Astrocyte of the spinal cord (primary cell): ENCODE measurements at regions not wholly inside any gene's neighbourhood (a gene's known extent, or its start where the extent isn't known, plus 50 kb on each side); places are given as distances from the start of the nearest gene placed in this dataset.
A peak's percentile ranks its signal among the peaks of the same experiment; 100 is the strongest.

Experiments used
- DNase-seq: peaks from one replicate; pipeline ENCODE4 v3.0.0; 2011; ENCODE audit warnings: low read depth, low spot score
- H3K4me3 ChIP-seq: 2 replicates; pipeline ENCODE4 v1.5.1; 2011; ENCODE audit warnings: low read depth, mild to moderate bottlenecking, low read length, moderate library complexity
- CTCF ChIP-seq: IDR thresholded peaks from 2 replicates; pipeline ENCODE4 v1.5.1; 2012; ENCODE audit warnings: low read depth, mild to moderate bottlenecking, low read length, inconsistent platforms
- in situ Hi-C: cut with HindIII; loops from 2 replicates; pipeline ENCODE4 v1.10.0; 2017; ENCODE audit warnings: low sequenced_read_pairs

DNA sequence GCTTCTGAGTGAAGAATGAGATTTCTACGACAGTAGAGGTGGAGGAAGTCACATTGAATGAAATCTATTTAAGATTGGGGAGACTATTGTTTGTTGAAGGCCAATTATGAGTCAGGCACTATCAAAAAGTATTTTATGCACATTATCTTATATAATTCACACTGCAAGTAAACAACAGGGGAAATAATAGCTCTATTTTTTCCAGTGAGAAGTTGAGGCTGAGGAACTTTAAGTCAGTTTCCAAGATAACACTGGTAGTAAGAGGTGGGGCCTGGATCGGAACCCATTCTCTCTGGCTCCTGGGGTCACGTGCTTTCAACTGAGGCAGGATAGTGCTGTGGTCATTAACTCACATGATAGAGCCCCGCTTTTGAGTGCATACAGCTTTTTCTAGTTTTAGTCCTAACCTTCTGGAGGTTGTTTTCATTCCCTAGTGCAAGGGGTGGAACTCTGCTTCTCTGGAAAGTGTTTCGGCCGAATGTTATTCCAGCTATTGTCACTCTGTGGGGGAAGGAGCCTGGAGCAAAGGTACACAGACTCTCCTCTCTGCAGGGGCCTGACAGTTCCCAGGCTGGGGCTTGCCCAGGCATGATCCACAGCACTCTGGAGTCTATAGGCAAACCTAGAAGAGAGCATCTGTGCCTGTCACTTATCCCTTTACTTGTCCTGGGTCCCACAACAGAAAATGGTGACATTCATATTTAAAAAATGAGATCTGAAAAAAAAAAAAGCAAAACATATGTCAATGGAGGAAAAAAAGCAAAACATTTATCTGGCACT is 352.4 kb upstream of the ACTBL2 start:
- in situ Hi-C loops = no loop called here
- DNase-seq = peak; percentile 82
- H3K4me3 ChIP-seq = no peak overlapping the region
- no peak for TF ChIP-seq CTCF

DNA sequence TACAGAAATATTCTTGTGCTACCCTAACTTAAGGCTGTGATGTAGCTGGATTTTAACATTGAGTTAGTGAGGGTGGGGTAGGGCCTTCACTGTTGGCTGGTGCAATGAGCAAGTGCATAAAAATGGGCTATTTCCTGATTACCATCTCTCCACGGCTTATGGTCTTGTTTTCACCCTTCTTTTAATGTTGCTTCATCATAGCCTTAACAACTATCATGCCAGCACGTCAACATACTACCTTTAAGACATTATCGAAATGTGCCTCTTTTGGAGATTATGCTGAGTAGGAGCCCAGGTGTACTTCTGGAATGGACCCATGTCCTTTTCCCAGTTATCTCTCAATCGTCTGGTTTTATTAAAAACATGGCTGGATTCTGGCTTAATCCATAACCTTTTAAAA is 350.9 kb upstream of the ACTBL2 start:
- no peak for DNase-seq
- TF ChIP-seq CTCF = no peak
- H3K4me3 ChIP-seq = no peak overlapping the region
- in situ Hi-C loops = no loop called here

- TF ChIP-seq CTCF = no peak
- peak; percentile 42 for DNase-seq
- H3K4me3 ChIP-seq = no peak overlapping the region
- in situ Hi-C loops = no loop called here
These were observed 350.3 kb upstream of the ACTBL2 start for GRCh38 chr5:57832875-57833274.

DNA sequence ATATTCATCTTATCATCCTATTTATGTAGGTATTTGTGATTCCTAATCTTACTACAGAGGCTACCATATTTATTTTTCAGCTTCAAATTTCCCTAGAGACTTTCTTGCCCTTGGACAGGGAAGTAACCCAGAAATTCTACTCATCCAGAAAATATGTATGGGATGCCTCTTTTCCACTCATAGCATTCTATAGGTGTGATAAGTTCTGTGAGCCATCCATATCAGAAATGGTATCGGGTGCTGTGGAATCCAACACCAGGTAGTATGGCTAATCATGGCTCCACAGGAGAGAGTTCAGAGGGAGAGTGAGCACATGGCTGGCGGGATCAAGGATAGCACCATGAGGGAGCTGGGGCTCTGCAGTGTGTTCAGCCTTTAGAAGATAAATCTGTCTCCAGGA is 349.3 kb upstream of the ACTBL2 start:
- DNase-seq = no peak
- H3K4me3 ChIP-seq = no peak overlapping the region
- no peak for TF ChIP-seq CTCF
- in situ Hi-C loops = no loop called here

DNA sequence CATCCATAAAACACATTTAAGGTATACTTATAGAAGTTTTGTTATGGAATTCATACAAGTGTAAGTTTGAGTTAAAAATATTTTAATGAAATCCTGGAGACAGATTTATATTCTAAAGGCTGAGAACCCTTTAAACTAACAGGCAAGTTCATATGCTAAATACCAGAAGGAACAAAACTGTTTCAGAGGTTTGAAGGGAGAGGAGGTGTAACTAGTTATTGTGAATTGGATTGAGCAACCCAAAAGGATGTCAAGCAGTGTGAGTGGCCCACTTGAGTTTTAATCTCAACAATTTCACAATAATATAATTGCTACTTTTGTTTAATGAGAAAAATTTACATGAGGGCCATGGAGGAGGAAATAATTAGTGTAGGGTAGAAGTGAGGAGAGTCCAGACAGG is 348.5 kb upstream of the ACTBL2 start:
- no peak for TF ChIP-seq CTCF
- DNase-seq = no peak
- in situ Hi-C loops = no loop called here
- H3K4me3 ChIP-seq = no peak overlapping the region

GRCh38 chr5:57828221-57828620 is 345.6 kb upstream of the ACTBL2 start:
- H3K4me3 ChIP-seq = no peak overlapping the region
- DNase-seq = no peak
- in situ Hi-C loops = no loop called here
- TF ChIP-seq CTCF = no peak
